Loucy (cell line): ENCODE measurements at regions not wholly inside any gene's neighbourhood (a gene's known extent, or its start where the extent isn't known, plus 50 kb on each side); places are given as distances from the start of the nearest gene placed in this dataset.
"Not testable (repeated sequence)": the region's sequence is repeated elsewhere in the genome, so short reads cannot be mapped to it uniquely, and the experiment has no call there.

ENCODE experiments used
- H2AFZ ChIP-seq: fragments of 200-600 bp; sonication (generic); 2 replicates; pipeline ENCODE4 v1.6.0; 2016; ENCODE audit warnings: antibody characterized with exemption, mild to moderate bottlenecking, low read length, moderate library complexity
- H3F3A ChIP-seq: fragments of 200-600 bp; 2 replicates; pipeline ENCODE4 v1.6.0; 2016; ENCODE audit warnings: antibody characterized with exemption, low read depth, mild to moderate bottlenecking
- H3K27me3 ChIP-seq: fragments of 200-600 bp; sonication (generic); 2 replicates; pipeline ENCODE4 v1.6.1; 2014; ENCODE audit warnings: low read length, mild to moderate bottlenecking; ENCODE audit not compliant: insufficient read depth, poor library complexity, severe bottlenecking
- H3K36me3 ChIP-seq: fragments of 200-600 bp; sonication (generic); 2 replicates; pipeline ENCODE4 v1.6.1; 2016; ENCODE audit warnings: low read length; ENCODE audit not compliant: insufficient read depth
- H3K4me1 ChIP-seq: fragments of 200-600 bp; sonication (generic); 2 replicates; pipeline ENCODE4 v1.5.1; 2014; ENCODE audit warnings: low read length, mild to moderate bottlenecking; ENCODE audit not compliant: insufficient read depth, poor library complexity, severe bottlenecking
- H3K4me2 ChIP-seq: fragments of 200-600 bp; sonication (generic); 2 replicates; pipeline ENCODE4 v1.6.0; 2014; ENCODE audit warnings: antibody characterized with exemption, low read length, low read depth, mild to moderate bottlenecking; ENCODE audit not compliant: poor library complexity, severe bottlenecking
- H3K4me3 ChIP-seq: fragments of 200-600 bp; sonication (generic); 2 replicates; pipeline ENCODE4 v1.5.1; 2014; ENCODE audit warnings: low read length, mild to moderate bottlenecking, mixed read lengths; ENCODE audit not compliant: poor library complexity, severe bottlenecking
- H3K79me2 ChIP-seq: fragments of 200-600 bp; sonication (generic); 2 replicates; pipeline ENCODE4 v1.6.1; 2014; ENCODE audit warnings: low read length; ENCODE audit not compliant: insufficient read depth
- H3K9ac ChIP-seq: fragments of 200-600 bp; sonication (generic); 2 replicates; pipeline ENCODE4 v1.6.0; 2014; ENCODE audit warnings: mild to moderate bottlenecking, low read depth, low read length, moderate library complexity; ENCODE audit not compliant: poor library complexity, severe bottlenecking
- H3K9me2 ChIP-seq: fragments of 200-600 bp; sonication (generic); replicated peaks from 2 replicates; pipeline ENCODE4 v1.6.1; 2016; ENCODE audit warnings: low read depth, low read length, mixed read lengths
- H3K9me3 ChIP-seq: fragments of 200-600 bp; sonication (generic); 2 replicates; pipeline ENCODE4 v1.6.1; 2014; ENCODE audit warnings: mild to moderate bottlenecking, antibody characterized with exemption, low read length, low read depth; ENCODE audit not compliant: insufficient read depth
- H4K20me1 ChIP-seq: fragments of 200-600 bp; sonication (generic); 2 replicates; pipeline ENCODE4 v1.6.0; 2014; ENCODE audit warnings: antibody characterized with exemption, low read length, mild to moderate bottlenecking; ENCODE audit not compliant: insufficient read depth, poor library complexity, severe bottlenecking
- CTCF ChIP-seq: fragments of 200-600 bp; sonication (generic); conservative IDR thresholded peaks from 2 replicates; pipeline ENCODE4 v1.5.1; 2014; ENCODE audit warnings: mild to moderate bottlenecking, antibody characterized with exemption, low read length
- EZH2phosphoT487 ChIP-seq: fragments of 200-600 bp; IDR thresholded peaks from 2 replicates; pipeline ENCODE4 v1.6.1; 2018; ENCODE audit warnings: antibody characterized with exemption, mild to moderate bottlenecking, moderate library complexity, borderline replicate concordance

DNA sequence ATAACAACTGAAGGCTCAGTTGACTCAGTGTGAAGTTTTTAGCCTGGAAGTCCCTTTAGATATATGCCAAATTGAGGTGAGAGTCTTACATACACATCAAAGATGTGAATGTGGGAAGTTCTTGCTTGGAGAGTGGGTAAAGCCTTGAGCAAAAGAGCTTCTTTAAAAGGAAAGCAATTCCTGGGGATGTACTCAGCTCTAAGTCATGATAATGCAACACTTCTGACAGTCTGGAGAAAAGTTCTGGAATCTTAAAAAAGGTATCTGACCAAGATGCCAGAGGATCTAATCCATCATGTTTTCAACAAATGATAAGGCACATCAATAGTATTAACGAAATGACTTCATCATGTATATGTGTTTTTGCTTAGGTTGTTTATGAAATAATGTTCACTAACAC lies 351.2 kb downstream of the CDH19 start:
- Histone ChIP-seq H3K9me3 (no peaks in the 10 kb centered on the region), H3K9ac (no peak overlapping the region), H3K4me3 (no peak overlapping the region), H4K20me1 (no peaks in the 10 kb centered on the region), H3K4me2 (no peak overlapping the region), H3K36me3 (no peaks in the 10 kb centered on the region), H3K79me2 (no peaks in the 10 kb centered on the region), H3F3A (no peaks in the 10 kb centered on the region), H3K9me2 (no peaks in the 10 kb centered on the region), H3K4me1 (no peaks in the 10 kb centered on the region), H2AFZ (no peak overlapping the region), H3K27me3 (no peaks in the 10 kb centered on the region)
- no peak for TF ChIP-seq EZH2phosphoT487
- TF ChIP-seq CTCF = no peak

DNA sequence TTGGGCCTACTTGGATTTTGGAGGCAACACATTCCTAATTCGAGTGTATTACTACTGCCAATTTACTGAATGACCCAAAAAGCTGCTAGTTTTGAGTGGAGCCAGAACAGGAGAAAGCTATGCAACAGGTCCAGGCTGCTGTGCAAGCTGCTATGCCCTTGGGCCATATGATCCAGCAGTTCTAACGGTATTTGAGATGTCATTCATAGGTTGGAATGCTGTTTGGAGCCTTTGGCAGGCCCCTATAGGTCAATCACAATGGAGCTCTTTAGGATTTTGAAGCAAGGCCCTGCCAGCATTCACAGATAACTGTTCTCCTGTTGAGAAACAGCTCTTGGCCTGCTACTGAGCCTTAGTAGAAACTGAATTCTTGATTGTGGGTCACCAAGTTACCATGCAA lies 368.7 kb downstream of the CDH19 start:
- Histone ChIP-seq H3K79me2 (no peaks in the 10 kb centered on the region), H3K9me3 (no peaks in the 10 kb centered on the region), H3F3A (no peaks in the 10 kb centered on the region), H3K36me3 (no peaks in the 10 kb centered on the region), H3K27me3 (no peaks in the 10 kb centered on the region), H3K9me2 (no peaks in the 10 kb centered on the region), H3K4me3 (no peak overlapping the region), H3K4me1 (no peaks in the 10 kb centered on the region), H4K20me1 (no peaks in the 10 kb centered on the region), H3K9ac (no peak overlapping the region), H2AFZ (no peak overlapping the region), H3K4me2 (no peak overlapping the region)
- TF ChIP-seq EZH2phosphoT487 = no peak
- no peak for TF ChIP-seq CTCF

DNA sequence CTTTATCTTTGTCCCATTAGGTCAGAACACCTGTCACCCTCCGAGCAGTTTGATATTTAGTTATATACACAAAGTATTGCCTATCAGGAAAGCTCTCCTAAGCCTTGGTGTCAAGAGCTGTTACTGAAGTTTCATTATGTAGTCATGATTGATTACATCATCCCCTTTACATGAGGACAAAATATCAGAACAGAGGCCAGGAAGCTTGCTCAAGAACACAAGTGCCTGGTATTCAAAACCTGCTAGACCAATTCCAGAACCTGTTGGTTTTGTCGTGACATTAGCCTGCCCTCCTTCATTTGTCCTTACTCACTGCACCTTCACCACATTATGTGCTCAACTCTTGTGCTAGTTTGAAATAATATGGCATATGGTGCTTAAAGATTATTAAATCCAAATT lies 377.1 kb downstream of the CDH19 start:
- no peak overlapping the region for H2AFZ ChIP-seq
- TF ChIP-seq CTCF = no peak
- TF ChIP-seq EZH2phosphoT487 = no peak

DNA sequence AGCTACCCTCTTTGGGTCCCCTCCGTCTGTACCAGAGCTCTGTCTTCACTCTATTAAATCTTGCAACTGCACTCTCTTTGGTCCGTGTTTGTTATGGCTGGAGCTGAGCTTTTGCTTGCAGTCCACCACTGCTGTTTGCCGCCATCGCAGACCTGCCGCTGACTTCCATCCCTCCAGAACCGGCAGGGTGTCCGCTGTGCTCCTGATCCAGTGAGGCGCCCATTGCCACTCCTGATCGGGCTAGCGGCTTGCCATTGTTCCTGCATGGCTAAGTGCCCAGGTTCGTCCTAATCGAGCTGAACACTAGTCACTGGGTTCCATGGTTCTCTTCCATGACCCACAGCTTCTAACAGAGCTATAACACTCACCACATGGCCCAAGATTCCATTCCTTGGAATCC lies 380.6 kb downstream of the CDH19 start:
- H3K36me3 ChIP-seq, H3K9ac ChIP-seq, H3K9me2 ChIP-seq, H3K27me3 ChIP-seq, H3K79me2 ChIP-seq, H3F3A ChIP-seq, H4K20me1 ChIP-seq, H2AFZ ChIP-seq, H3K4me3 ChIP-seq, H3K4me2 ChIP-seq, H3K4me1 ChIP-seq, H3K9me3 ChIP-seq: not testable (repeated sequence)

More for the DNA sequence above, 377.1 kb downstream of the CDH19 start:
- Histone ChIP-seq H3F3A (no peaks in the 10 kb centered on the region), H3K36me3 (no peaks in the 10 kb centered on the region), H3K4me1 (no peaks in the 10 kb centered on the region), H3K4me3 (no peak overlapping the region), H3K27me3 (no peaks in the 10 kb centered on the region), H3K4me2 (no peak overlapping the region), H4K20me1 (no peaks in the 10 kb centered on the region), H3K9me3 (no peaks in the 10 kb centered on the region), H3K9ac (no peak overlapping the region), H3K79me2 (no peaks in the 10 kb centered on the region), H3K9me2 (no peaks in the 10 kb centered on the region)
